ENCODE measurements at regions not wholly inside any gene's neighbourhood (a gene's known extent, or its start where the extent isn't known, plus 50 kb on each side); places are given as distances from the start of the nearest gene placed in this dataset.

- no peak overlapping the region for H3K4me2 ChIP-seq
- no peaks in the 10 kb centered on the region for H3K4me1 ChIP-seq (ENCODE audit: insufficient read depth)
- 90% methylated on average over 5 of the region's 5 CpGs for WGBS (ENCODE audit: low lambda C conversion rate, missing lambda C conversion rate)
These were observed 899.4 kb downstream of the C6orf118 start for GRCh38 chr6:164410017-164410416.

GRCh38 chr6:164409309-164410009 lies 899.9 kb downstream of the C6orf118 start:
- 93% methylated on average over 8 of the region's 8 CpGs for WGBS (ENCODE audit: low lambda C conversion rate, missing lambda C conversion rate)
- Histone ChIP-seq H3K4me1 (ENCODE audit: insufficient read depth) (no peaks in the 10 kb centered on the region), H3K9me3 (ENCODE audit: low read depth) (no peaks in the 10 kb centered on the region), H3K36me3 (replicated peaks; ENCODE audit: insufficient read depth, low read depth) (no peaks in the 10 kb centered on the region), H3K9me2 (replicated peaks; ENCODE audit: insufficient read depth) (no peaks in the 10 kb centered on the region), H3K4me2 (no peak overlapping the region), H4K20me1 (ENCODE audit: insufficient read depth, poor library complexity, severe bottlenecking) (no peaks in the 10 kb centered on the region), H3K4me3 (no peak overlapping the region), H3K27ac (no peak overlapping the region), H2AFZ (no peak overlapping the region), H3K27me3 (no peaks in the 10 kb centered on the region), H3K79me2 (no peaks in the 10 kb centered on the region)
- DNase-seq (ENCODE audit: low spot score) = no peak
- TF ChIP-seq EZH2 (IDR thresholded peaks at IDR 0.05; ENCODE audit: borderline replicate concordance) (no peak), EZH2phosphoT487 (IDR thresholded peaks at IDR 0.05; ENCODE audit: low read depth, severe bottlenecking, unreplicated experiment) (no peak)
- TF ChIP-seq, protein P1, sequence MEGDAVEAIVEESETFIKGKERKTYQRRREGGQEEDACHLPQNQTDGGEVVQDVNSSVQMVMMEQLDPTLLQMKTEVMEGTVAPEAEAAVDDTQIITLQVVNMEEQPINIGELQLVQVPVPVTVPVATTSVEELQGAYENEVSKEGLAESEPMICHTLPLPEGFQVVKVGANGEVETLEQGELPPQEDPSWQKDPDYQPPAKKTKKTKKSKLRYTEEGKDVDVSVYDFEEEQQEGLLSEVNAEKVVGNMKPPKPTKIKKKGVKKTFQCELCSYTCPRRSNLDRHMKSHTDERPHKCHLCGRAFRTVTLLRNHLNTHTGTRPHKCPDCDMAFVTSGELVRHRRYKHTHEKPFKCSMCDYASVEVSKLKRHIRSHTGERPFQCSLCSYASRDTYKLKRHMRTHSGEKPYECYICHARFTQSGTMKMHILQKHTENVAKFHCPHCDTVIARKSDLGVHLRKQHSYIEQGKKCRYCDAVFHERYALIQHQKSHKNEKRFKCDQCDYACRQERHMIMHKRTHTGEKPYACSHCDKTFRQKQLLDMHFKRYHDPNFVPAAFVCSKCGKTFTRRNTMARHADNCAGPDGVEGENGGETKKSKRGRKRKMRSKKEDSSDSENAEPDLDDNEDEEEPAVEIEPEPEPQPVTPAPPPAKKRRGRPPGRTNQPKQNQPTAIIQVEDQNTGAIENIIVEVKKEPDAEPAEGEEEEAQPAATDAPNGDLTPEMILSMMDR (IDR thresholded peaks at IDR 0.05; ENCODE audit: poor library complexity) = no peak

More at GRCh38 chr6:164410017-164410416, 899.4 kb downstream of the C6orf118 start:
- Histone ChIP-seq H3K36me3 (replicated peaks; ENCODE audit: insufficient read depth, low read depth) (no peaks in the 10 kb centered on the region), H3K79me2 (no peaks in the 10 kb centered on the region), H3K4me3 (no peak overlapping the region), H3K9me2 (replicated peaks; ENCODE audit: insufficient read depth) (no peaks in the 10 kb centered on the region), H3K9me3 (ENCODE audit: low read depth) (no peaks in the 10 kb centered on the region), H3K27ac (no peak overlapping the region), H4K20me1 (ENCODE audit: insufficient read depth, poor library complexity, severe bottlenecking) (no peaks in the 10 kb centered on the region), H2AFZ (no peak overlapping the region), H3K27me3 (no peaks in the 10 kb centered on the region)
- DNase-seq (ENCODE audit: low spot score) = no peak
- TF ChIP-seq EZH2phosphoT487 (IDR thresholded peaks at IDR 0.05; ENCODE audit: low read depth, severe bottlenecking, unreplicated experiment) = no peak
- TF ChIP-seq, protein P1 (IDR thresholded peaks at IDR 0.05; ENCODE audit: poor library complexity) = no peak
- TF ChIP-seq EZH2 (IDR thresholded peaks at IDR 0.05; ENCODE audit: borderline replicate concordance) = no peak

GRCh38 chr6:164408868-164409267 lies 900.5 kb downstream of the C6orf118 start:
- no peaks in the 10 kb centered on the region for H3K79me2 ChIP-seq
- no peak overlapping the region for H3K4me2 ChIP-seq
- H3K4me1 ChIP-seq (ENCODE audit: insufficient read depth) = no peaks in the 10 kb centered on the region
- WGBS (ENCODE audit: low lambda C conversion rate, missing lambda C conversion rate) = 90% methylated on average over 5 of the region's 5 CpGs
- H3K9me2 ChIP-seq (replicated peaks; ENCODE audit: insufficient read depth) = no peaks in the 10 kb centered on the region
- no peak for DNase-seq (ENCODE audit: low spot score)
- H3K36me3 ChIP-seq (replicated peaks; ENCODE audit: insufficient read depth, low read depth) = no peaks in the 10 kb centered on the region
- TF ChIP-seq EZH2phosphoT487 (IDR thresholded peaks at IDR 0.05; ENCODE audit: low read depth, severe bottlenecking, unreplicated experiment) (no peak), EZH2 (IDR thresholded peaks at IDR 0.05; ENCODE audit: borderline replicate concordance) (no peak)
- TF ChIP-seq, protein P1 (IDR thresholded peaks at IDR 0.05; ENCODE audit: poor library complexity) = no peak
- no peak overlapping the region for H3K4me3 ChIP-seq
- no peak overlapping the region for H2AFZ ChIP-seq
- H3K27me3 ChIP-seq = no peaks in the 10 kb centered on the region
- no peaks in the 10 kb centered on the region for H4K20me1 ChIP-seq (ENCODE audit: insufficient read depth, poor library complexity, severe bottlenecking)
- H3K9me3 ChIP-seq (ENCODE audit: low read depth) = no peaks in the 10 kb centered on the region
- H3K27ac ChIP-seq = no peak overlapping the region
